ENCODE measurements at regions not wholly inside any gene's neighbourhood (a gene's known extent, or its start where the extent isn't known, plus 50 kb on each side); places are given as distances from the start of the nearest gene placed in this dataset.

GRCh38 chr3:193846569-193846968 lies 253.6 kb downstream of the OPA1 start:
- no peaks in the 10 kb centered on the region for H3K79me2 ChIP-seq (ENCODE audit: insufficient read depth, low read length)
- TF ChIP-seq, protein P1, sequence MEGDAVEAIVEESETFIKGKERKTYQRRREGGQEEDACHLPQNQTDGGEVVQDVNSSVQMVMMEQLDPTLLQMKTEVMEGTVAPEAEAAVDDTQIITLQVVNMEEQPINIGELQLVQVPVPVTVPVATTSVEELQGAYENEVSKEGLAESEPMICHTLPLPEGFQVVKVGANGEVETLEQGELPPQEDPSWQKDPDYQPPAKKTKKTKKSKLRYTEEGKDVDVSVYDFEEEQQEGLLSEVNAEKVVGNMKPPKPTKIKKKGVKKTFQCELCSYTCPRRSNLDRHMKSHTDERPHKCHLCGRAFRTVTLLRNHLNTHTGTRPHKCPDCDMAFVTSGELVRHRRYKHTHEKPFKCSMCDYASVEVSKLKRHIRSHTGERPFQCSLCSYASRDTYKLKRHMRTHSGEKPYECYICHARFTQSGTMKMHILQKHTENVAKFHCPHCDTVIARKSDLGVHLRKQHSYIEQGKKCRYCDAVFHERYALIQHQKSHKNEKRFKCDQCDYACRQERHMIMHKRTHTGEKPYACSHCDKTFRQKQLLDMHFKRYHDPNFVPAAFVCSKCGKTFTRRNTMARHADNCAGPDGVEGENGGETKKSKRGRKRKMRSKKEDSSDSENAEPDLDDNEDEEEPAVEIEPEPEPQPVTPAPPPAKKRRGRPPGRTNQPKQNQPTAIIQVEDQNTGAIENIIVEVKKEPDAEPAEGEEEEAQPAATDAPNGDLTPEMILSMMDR (conservative IDR thresholded peaks at IDR 0.05; ENCODE audit: low read length) = no peak
- no peak for TF ChIP-seq EZH2phosphoT487 (IDR thresholded peaks at IDR 0.05; ENCODE audit: borderline replicate concordance)
- H3K9me3 ChIP-seq (ENCODE audit: insufficient read depth, low read depth, low read length) = no peaks in the 10 kb centered on the region
- no peak overlapping the region for H3K4me3 ChIP-seq (ENCODE audit: low read length, poor library complexity, severe bottlenecking)
- peak overlapping the region; percentile 5 for H3K9ac ChIP-seq (ENCODE audit: low read depth, low read length, poor library complexity, severe bottlenecking)
- H3K36me3 ChIP-seq (ENCODE audit: insufficient read depth, low read length) = no peaks in the 10 kb centered on the region
- 0 out of 2 replicates have a peak overlapping the region, but pooled peaks have one; percentile 54 for H2AFZ ChIP-seq (ENCODE audit: low read length)
- no peak overlapping the region for H3K4me2 ChIP-seq (ENCODE audit: low read depth, low read length, poor library complexity, severe bottlenecking)
- no peaks in the 10 kb centered on the region for H3F3A ChIP-seq (ENCODE audit: low read depth)
- H3K27me3 ChIP-seq (ENCODE audit: insufficient read depth, low read length, poor library complexity, severe bottlenecking) = no peaks in the 10 kb centered on the region
- H4K20me1 ChIP-seq (ENCODE audit: insufficient read depth, low read length, poor library complexity, severe bottlenecking) = no peaks in the 10 kb centered on the region
- H3K4me1 ChIP-seq (ENCODE audit: insufficient read depth, low read length, poor library complexity, severe bottlenecking) = peaks cover 55% of the 10 kb centered on the region
- H3K9me2 ChIP-seq (replicated peaks; ENCODE audit: low read depth, low read length) = no peaks in the 10 kb centered on the region

DNA sequence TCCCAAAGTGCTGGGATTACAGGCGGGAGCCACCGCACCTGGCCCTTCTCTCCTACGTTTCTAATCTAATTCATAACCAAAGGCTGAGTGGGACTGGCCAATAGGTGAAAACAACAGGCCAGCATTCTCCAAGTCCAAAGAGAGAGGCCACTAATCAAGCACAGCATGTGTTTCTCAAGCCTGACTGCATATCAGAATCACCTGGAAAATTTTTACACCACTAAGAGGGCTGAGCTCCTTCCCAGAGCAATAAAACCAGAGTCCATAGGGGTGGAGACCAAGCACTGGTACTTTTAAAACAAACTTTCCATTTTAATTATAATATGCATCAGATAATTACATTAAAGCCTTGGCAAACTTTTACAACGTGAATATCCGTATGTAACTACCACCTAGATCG lies 254.4 kb downstream of the OPA1 start:
- Histone ChIP-seq H3K9ac (ENCODE audit: low read depth, low read length, poor library complexity, severe bottlenecking) (no peak overlapping the region), H3K27me3 (ENCODE audit: insufficient read depth, low read length, poor library complexity, severe bottlenecking) (no peaks in the 10 kb centered on the region), H3K4me2 (ENCODE audit: low read depth, low read length, poor library complexity, severe bottlenecking) (no peak overlapping the region), H3K9me3 (ENCODE audit: insufficient read depth, low read depth, low read length) (no peaks in the 10 kb centered on the region), H3F3A (ENCODE audit: low read depth) (no peaks in the 10 kb centered on the region), H3K4me1 (ENCODE audit: insufficient read depth, low read length, poor library complexity, severe bottlenecking) (peaks cover 51% of the 10 kb centered on the region), H2AFZ (ENCODE audit: low read length) (no peak overlapping the region), H4K20me1 (ENCODE audit: insufficient read depth, low read length, poor library complexity, severe bottlenecking) (no peaks in the 10 kb centered on the region), H3K4me3 (ENCODE audit: low read length, poor library complexity, severe bottlenecking) (no peak overlapping the region), H3K36me3 (ENCODE audit: insufficient read depth, low read length) (no peaks in the 10 kb centered on the region), H3K9me2 (replicated peaks; ENCODE audit: low read depth, low read length) (no peaks in the 10 kb centered on the region), H3K79me2 (ENCODE audit: insufficient read depth, low read length) (no peaks in the 10 kb centered on the region)
- no peak for TF ChIP-seq EZH2phosphoT487 (IDR thresholded peaks at IDR 0.05; ENCODE audit: borderline replicate concordance)
- TF ChIP-seq, protein P1 (conservative IDR thresholded peaks at IDR 0.05; ENCODE audit: low read length) = no peak

DNA sequence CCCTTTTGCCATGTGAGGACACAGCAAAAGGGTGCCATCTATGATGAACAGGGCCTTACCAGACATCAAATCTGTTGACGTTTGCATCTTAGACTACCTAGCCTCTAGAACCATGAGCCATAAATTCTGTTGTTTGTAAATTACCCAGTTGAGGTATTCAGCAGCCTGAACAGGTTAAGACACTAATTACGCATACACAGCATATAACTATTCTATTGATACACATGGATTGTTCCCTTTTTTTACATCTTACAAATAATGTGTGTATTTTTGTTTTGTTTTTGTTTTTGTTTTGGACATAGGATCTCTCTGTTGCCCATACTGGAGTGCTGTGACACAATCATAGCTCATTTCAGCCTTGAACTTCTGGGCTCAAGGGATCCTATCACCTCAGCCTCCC lies 255.5 kb downstream of the OPA1 start:
- H2AFZ ChIP-seq (ENCODE audit: low read length) = no peak overlapping the region
- H3K9me3 ChIP-seq (ENCODE audit: insufficient read depth, low read depth, low read length) = no peaks in the 10 kb centered on the region
- peaks cover 51% of the 10 kb centered on the region for H3K4me1 ChIP-seq (ENCODE audit: insufficient read depth, low read length, poor library complexity, severe bottlenecking)
- H3K9ac ChIP-seq (ENCODE audit: low read depth, low read length, poor library complexity, severe bottlenecking) = no peak overlapping the region
- no peaks in the 10 kb centered on the region for H3K9me2 ChIP-seq (replicated peaks; ENCODE audit: low read depth, low read length)
- H3K36me3 ChIP-seq (ENCODE audit: insufficient read depth, low read length) = no peaks in the 10 kb centered on the region
- H3F3A ChIP-seq (ENCODE audit: low read depth) = no peaks in the 10 kb centered on the region
- H3K79me2 ChIP-seq (ENCODE audit: insufficient read depth, low read length) = no peaks in the 10 kb centered on the region
- H3K4me2 ChIP-seq (ENCODE audit: low read depth, low read length, poor library complexity, severe bottlenecking) = no peak overlapping the region
- TF ChIP-seq EZH2phosphoT487 (IDR thresholded peaks at IDR 0.05; ENCODE audit: borderline replicate concordance) = no peak
- TF ChIP-seq, protein P1 (conservative IDR thresholded peaks at IDR 0.05; ENCODE audit: low read length) = no peak
- no peaks in the 10 kb centered on the region for H3K27me3 ChIP-seq (ENCODE audit: insufficient read depth, low read length, poor library complexity, severe bottlenecking)
- H3K4me3 ChIP-seq (ENCODE audit: low read length, poor library complexity, severe bottlenecking) = no peak overlapping the region
- no peaks in the 10 kb centered on the region for H4K20me1 ChIP-seq (ENCODE audit: insufficient read depth, low read length, poor library complexity, severe bottlenecking)
